ENCODE measurements at regions not wholly inside any gene's neighbourhood (a gene's known extent, or its start where the extent isn't known, plus 50 kb on each side); places are given as distances from the start of the nearest gene placed in this dataset.

- no peak for TF ChIP-seq CTCF (IDR thresholded peaks at IDR 0.05; ENCODE audit: poor library complexity)
- no peak for TF ChIP-seq EZH2phosphoT487 (IDR thresholded peaks at IDR 0.05; ENCODE audit: low read depth, severe bottlenecking, unreplicated experiment)
Observed at GRCh38 chr2:45237128-45237527, 227.9 kb upstream of the SIX2 start.
